ENCODE measurements at regions not wholly inside any gene's neighbourhood (a gene's known extent, or its start where the extent isn't known, plus 50 kb on each side); places are given as distances from the start of the nearest gene placed in this dataset.

GRCh38 chr7:26609082-26609481 lies 255.3 kb downstream of the SKAP2 start:
- WGBS, 2 donors = 70 to 78% methylated on average over 2 of the region's 2 CpGs
- Histone ChIP-seq H3K36me3 (no peaks in the 10 kb centered on the region), H3K4me1 (no peaks in the 10 kb centered on the region), H3K27me3 (no peaks in the 10 kb centered on the region), H3K27ac (no peak overlapping the region), H3K4me3 (no peak overlapping the region), H3K9me3 (no peaks in the 10 kb centered on the region)
- DNase-seq (ENCODE audit: low spot score in 2 of 2) = no peak
- TF ChIP-seq EP300 (IDR thresholded peaks at IDR 0.05) = no peak
- TF ChIP-seq POLR2A (IDR thresholded peaks at IDR 0.05) = no peak
- no peak for TF ChIP-seq CTCF (IDR thresholded peaks at IDR 0.05)

- H3K27me3 ChIP-seq = no peaks in the 10 kb centered on the region
- H3K4me1 ChIP-seq = no peaks in the 10 kb centered on the region
- H3K27ac ChIP-seq = no peak overlapping the region
- no peak for DNase-seq (ENCODE audit: low spot score in 2 of 2)
- WGBS, 2 donors = 50 to 79% methylated on average over 6 of the region's 6 CpGs
- TF ChIP-seq POLR2A (IDR thresholded peaks at IDR 0.05) (no peak), EP300 (IDR thresholded peaks at IDR 0.05) (no peak), CTCF (IDR thresholded peaks at IDR 0.05) (no peak)
- H3K9me3 ChIP-seq = no peaks in the 10 kb centered on the region
- no peaks in the 10 kb centered on the region for H3K36me3 ChIP-seq
- H3K4me3 ChIP-seq = no peak overlapping the region
Observed at GRCh38 chr7:26609532-26609931, 254.9 kb downstream of the SKAP2 start.

- no peak overlapping the region for H3K4me3 ChIP-seq
- TF ChIP-seq EP300 (IDR thresholded peaks at IDR 0.05) = no peak
- TF ChIP-seq POLR2A (IDR thresholded peaks at IDR 0.05) = no peak
- no peak for TF ChIP-seq CTCF (IDR thresholded peaks at IDR 0.05)
- 93 to 97% methylated on average over 10 to 11 of the region's 11 CpGs for WGBS, 2 donors
- DNase-seq (ENCODE audit: low spot score in 2 of 2) = no peak
- no peaks in the 10 kb centered on the region for H3K27me3 ChIP-seq
- H3K27ac ChIP-seq = no peak overlapping the region
- no peaks in the 10 kb centered on the region for H3K9me3 ChIP-seq
- no peaks in the 10 kb centered on the region for H3K4me1 ChIP-seq
- H3K36me3 ChIP-seq = no peaks in the 10 kb centered on the region
Observed at GRCh38 chr7:26612742-26613141, 251.6 kb downstream of the SKAP2 start.

- no peak overlapping the region for H3K27ac ChIP-seq
- H3K4me1 ChIP-seq = no peaks in the 10 kb centered on the region
- TF ChIP-seq EP300 (IDR thresholded peaks at IDR 0.05) (no peak), CTCF (IDR thresholded peaks at IDR 0.05) (no peak)
- 82 to 86% methylated on average over 11 of the region's 11 CpGs for whole genome bisulfite sequencing, 2 donors
- no peak overlapping the region for H3K4me3 ChIP-seq
- no peaks in the 10 kb centered on the region for H3K9me3 ChIP-seq
- no peaks in the 10 kb centered on the region for H3K27me3 ChIP-seq
- DNase-seq (ENCODE audit: low spot score in 2 of 2) = no peak
- no peaks in the 10 kb centered on the region for H3K36me3 ChIP-seq
Observed at GRCh38 chr7:26614503-26614902, 249.9 kb downstream of the SKAP2 start.

- H3K4me1 ChIP-seq = no peaks in the 10 kb centered on the region
- TF ChIP-seq POLR2A (IDR thresholded peaks at IDR 0.05) (no peak), CTCF (IDR thresholded peaks at IDR 0.05) (no peak), EP300 (IDR thresholded peaks at IDR 0.05) (no peak)
- no peaks in the 10 kb centered on the region for H3K27me3 ChIP-seq
- no peaks in the 10 kb centered on the region for H3K36me3 ChIP-seq
- H3K4me3 ChIP-seq = no peak overlapping the region
- no peak for DNase-seq (ENCODE audit: low spot score in 2 of 2)
- WGBS, 2 donors = 78 to 88% methylated on average over 7 of the region's 7 CpGs
- H3K9me3 ChIP-seq = no peaks in the 10 kb centered on the region
- H3K27ac ChIP-seq = no peak overlapping the region
Observed at GRCh38 chr7:26616235-26616634, 248.2 kb downstream of the SKAP2 start.

Data from tibial nerve (tissue), 4 donors.